Muscle layer of duodenum (tissue), 2 donors: ENCODE measurements at regions not wholly inside any gene's neighbourhood (a gene's known extent, or its start where the extent isn't known, plus 50 kb on each side); places are given as distances from the start of the nearest gene placed in this dataset.

Source experiments
- H3K27ac ChIP-seq: one replicate; pipeline ENCODE4 v1.7.0; 2013; ENCODE audit warnings: mild to moderate bottlenecking, low read length
- H3K27me3 ChIP-seq: one replicate; pipeline ENCODE4 v1.7.0; 2013; ENCODE audit warnings: low read depth, mild to moderate bottlenecking, control low read depth, low read length
- H3K36me3 ChIP-seq, 2 donors: one replicate each; pipeline ENCODE4 v1.7.0; 2013; ENCODE audit warnings: low read length in 2 of 2, control low read depth in 1 of 2, mild to moderate bottlenecking in 1 of 2; ENCODE audit not compliant: insufficient read depth in 2 of 2, control insufficient read depth in 1 of 2
- H3K4me1 ChIP-seq, 2 donors: one replicate each; pipeline ENCODE4 v1.7.0; 2013; ENCODE audit warnings: low read length in 2 of 2, mild to moderate bottlenecking in 2 of 2, control low read depth in 1 of 2, moderate library complexity in 1 of 2; ENCODE audit not compliant: insufficient read depth in 2 of 2, control insufficient read depth in 1 of 2
- H3K4me3 ChIP-seq, 2 donors: one replicate each; pipeline ENCODE4 v1.7.0; 2013; ENCODE audit warnings: low read length in 2 of 2, low read depth in 1 of 2, mild to moderate bottlenecking in 1 of 2
- H3K9me3 ChIP-seq, 2 donors: one replicate each; pipeline ENCODE4 v1.7.0; 2013; ENCODE audit warnings: low read length in 2 of 2, control low read depth in 1 of 2, mild to moderate bottlenecking in 1 of 2; ENCODE audit not compliant: control insufficient read depth in 1 of 2
- donor health status: healthy.

GRCh38 chr22:27431896-27432295, 369.7 kb downstream of the MN1 start:
- Histone ChIP-seq H3K9me3 (peaks cover 3 to 19% of the 10 kb centered on the region in 2 donors), H3K27me3 (no peaks in the 10 kb centered on the region), H3K4me1 (peaks cover 0 to 6% of the 10 kb centered on the region in 2 donors), H3K36me3 (no peaks in the 10 kb centered on the region), H3K27ac (no peak overlapping the region), H3K4me3 (no peak overlapping the region)

GRCh38 chr22:27433099-27433498, 368.5 kb downstream of the MN1 start:
- Histone ChIP-seq H3K27me3 (no peaks in the 10 kb centered on the region), H3K36me3 (no peaks in the 10 kb centered on the region), H3K9me3 (peaks cover 3 to 11% of the 10 kb centered on the region in 2 donors), H3K4me3 (no peak overlapping the region), H3K27ac (no peak overlapping the region), H3K4me1 (peaks cover 0 to 6% of the 10 kb centered on the region in 2 donors)

GRCh38 chr22:27433585-27434190, 367.9 kb downstream of the MN1 start:
- Histone ChIP-seq H3K4me3 (no peak overlapping the region), H3K36me3 (no peaks in the 10 kb centered on the region), H3K9me3 (peaks cover 3 to 11% of the 10 kb centered on the region in 2 donors), H3K4me1 (peaks cover 0 to 9% of the 10 kb centered on the region in 2 donors), H3K27me3 (no peaks in the 10 kb centered on the region), H3K27ac (no peak overlapping the region)

- no peaks in the 10 kb centered on the region for H3K27me3 ChIP-seq
- H3K27ac ChIP-seq = no peak overlapping the region
- peaks cover 3 to 11% of the 10 kb centered on the region in 2 donors for H3K9me3 ChIP-seq
- no peaks in the 10 kb centered on the region for H3K36me3 ChIP-seq
- no peak overlapping the region for H3K4me3 ChIP-seq
- H3K4me1 ChIP-seq = peaks cover 0 to 13% of the 10 kb centered on the region in 2 donors
Measured at GRCh38 chr22:27434898-27435297, 366.7 kb downstream of the MN1 start.

- H3K9me3 ChIP-seq = peaks cover 3 to 11% of the 10 kb centered on the region in 2 donors
- H3K27me3 ChIP-seq = no peaks in the 10 kb centered on the region
- no peak overlapping the region for H3K4me3 ChIP-seq
- H3K36me3 ChIP-seq = no peaks in the 10 kb centered on the region
- H3K27ac ChIP-seq = no peak overlapping the region
- peaks cover 0 to 13% of the 10 kb centered on the region in 2 donors for H3K4me1 ChIP-seq
Measured at GRCh38 chr22:27435844-27436576, 365.5 kb downstream of the MN1 start.

- no peak overlapping the region for H3K27ac ChIP-seq
- no peaks in the 10 kb centered on the region for H3K27me3 ChIP-seq
- H3K4me1 ChIP-seq = peaks cover 0 to 13% of the 10 kb centered on the region in 2 donors
Measured at GRCh38 chr22:27436591-27436990, 365.0 kb downstream of the MN1 start.

GRCh38 chr22:27437570-27437969, 364.0 kb downstream of the MN1 start:
- Histone ChIP-seq H3K9me3 (no peaks in the 10 kb centered on the region), H3K27ac (no peak overlapping the region), H3K36me3 (no peaks in the 10 kb centered on the region)

More at GRCh38 chr22:27436591-27436990, 365.0 kb downstream of the MN1 start:
- H3K36me3 ChIP-seq = no peaks in the 10 kb centered on the region
- H3K4me3 ChIP-seq = no peak overlapping the region
- H3K9me3 ChIP-seq = peaks cover 3 to 8% of the 10 kb centered on the region in 2 donors

GRCh38 chr22:27438271-27438980, 363.1 kb downstream of the MN1 start:
- no peak overlapping the region for H3K27ac ChIP-seq
- H3K4me3 ChIP-seq = no peak overlapping the region
- H3K27me3 ChIP-seq = no peaks in the 10 kb centered on the region
- H3K4me1 ChIP-seq = peaks cover 0 to 13% of the 10 kb centered on the region in 2 donors
- H3K9me3 ChIP-seq = no peaks in the 10 kb centered on the region
- no peaks in the 10 kb centered on the region for H3K36me3 ChIP-seq

More at GRCh38 chr22:27437570-27437969, 364.0 kb downstream of the MN1 start:
- H3K27me3 ChIP-seq = no peaks in the 10 kb centered on the region
- peaks cover 0 to 13% of the 10 kb centered on the region in 2 donors for H3K4me1 ChIP-seq
- no peak overlapping the region for H3K4me3 ChIP-seq

- Histone ChIP-seq H3K4me3 (no peak overlapping the region), H3K9me3 (no peaks in the 10 kb centered on the region), H3K36me3 (no peaks in the 10 kb centered on the region), H3K27me3 (no peaks in the 10 kb centered on the region), H3K27ac (no peak overlapping the region), H3K4me1 (peaks cover 0 to 13% of the 10 kb centered on the region in 2 donors)
Measured at GRCh38 chr22:27439131-27439530, 362.4 kb downstream of the MN1 start.

GRCh38 chr22:27440304-27440865, 361.2 kb downstream of the MN1 start:
- Histone ChIP-seq H3K9me3 (no peaks in the 10 kb centered on the region), H3K36me3 (no peaks in the 10 kb centered on the region), H3K27me3 (no peaks in the 10 kb centered on the region), H3K4me1 (peaks cover 0 to 13% of the 10 kb centered on the region in 2 donors), H3K27ac (no peak overlapping the region), H3K4me3 (no peak overlapping the region)
